K562 (cell line): ENCODE measurements at regions not wholly inside any gene's neighbourhood (a gene's known extent, or its start where the extent isn't known, plus 50 kb on each side); places are given as distances from the start of the nearest gene placed in this dataset.

ENCODE experiments used
- CBFB ChIP-seq: sonication (generic); formaldehyde crosslinking; IDR thresholded peaks from 2 replicates; pipeline ENCODE4 v1.4.0; 2020; ENCODE audit warnings: mild to moderate bottlenecking, missing genetic modification reagents
- CBX3 ChIP-seq, 2 experiments: IDR thresholded peaks; 1 replicate in 1 of 2; 2 replicates in 1 of 2; pipeline ENCODE4 v1.6.1; 2012; ENCODE audit warnings: inconsistent platforms in 2 of 2, low read length in 2 of 2, borderline replicate concordance in 1 of 2, control low read depth in 1 of 2
- CEBPG ChIP-seq, 3 experiments: fragments of 200-800 bp in 1 of 3; sonication (Bioruptor generic) in 1 of 3; sonication (generic) in 1 of 3; formaldehyde crosslinking in 1 of 3; IDR thresholded peaks in 2 of 3; conservative IDR thresholded peaks in 1 of 3; 2 replicates each; pipeline versions ENCODE4 v1.6.1 to v1.8.0; 2016 to 2022; ENCODE audit warnings: missing compliant biosample characterization in 2 of 3, missing genetic modification characterization in 2 of 3, mild to moderate bottlenecking in 1 of 3, missing genetic modification reagents in 1 of 3
- CHD1 ChIP-seq: fragments of 200-600 bp; sonication (generic); IDR thresholded peaks from one replicate; pipeline ENCODE4 v1.6.1; 2012; ENCODE audit warnings: mild to moderate bottlenecking, moderate library complexity, low read length, inconsistent platforms
- CTCFL ChIP-seq: IDR thresholded peaks from 2 replicates; pipeline ENCODE4 v1.6.1; 2011; ENCODE audit warnings: borderline replicate concordance, low read depth, mild to moderate bottlenecking, moderate library complexity, low read length; ENCODE audit not compliant: insufficient read depth, poor library complexity, severe bottlenecking
- DLX4 ChIP-seq: fragments of 250-450 bp; sonication (Bioruptor Pico); IDR thresholded peaks from 2 replicates; pipeline ENCODE4 v1.6.1; 2021; ENCODE audit warnings: mild to moderate bottlenecking
- DPF2 ChIP-seq: fragments of 450-650 bp; IDR thresholded peaks from 2 replicates; pipeline ENCODE4 v1.6.1; 2016
- HDAC3 ChIP-seq: fragments of 450-650 bp; IDR thresholded peaks from 2 replicates; pipeline ENCODE4 v1.6.1; 2018; ENCODE audit warnings: borderline replicate concordance, mild to moderate bottlenecking, moderate library complexity; ENCODE audit not compliant: partially characterized antibody
- JUND ChIP-seq, 2 experiments: IDR thresholded peaks; 2 replicates in 1 of 2; 3 replicates in 1 of 2; pipeline ENCODE4 v1.6.1; 2011; ENCODE audit warnings: borderline replicate concordance in 2 of 2, low read depth in 2 of 2, low read length in 2 of 2, improper control_type of control experiment in 1 of 2, missing biosample characterization in 1 of 2, missing genetic modification characterization in 1 of 2, missing genetic modification reagents in 1 of 2
- L3MBTL2 ChIP-seq: fragments of 450-650 bp; IDR thresholded peaks from 2 replicates; pipeline ENCODE4 v1.6.1; 2016; ENCODE audit warnings: mild to moderate bottlenecking, moderate library complexity
- MCM3 ChIP-seq: fragments of 450-650 bp; IDR thresholded peaks from 2 replicates; pipeline ENCODE4 v1.6.1; 2016
- NFYB ChIP-seq: IDR thresholded peaks from 2 replicates; pipeline ENCODE4 v1.6.1; 2011; ENCODE audit warnings: mild to moderate bottlenecking, moderate library complexity; ENCODE audit not compliant: insufficient read length; ENCODE audit errors: extremely low read depth
- PCBP1 ChIP-seq: fragments of 200-400 bp; formaldehyde crosslinking; IDR thresholded peaks from 2 replicates; pipeline ENCODE4 v1.6.1; 2018; ENCODE audit warnings: mild to moderate bottlenecking, low read depth, low read length; ENCODE audit not compliant: poor library complexity, severe bottlenecking
- PHF21A ChIP-seq: fragments of 450-650 bp; IDR thresholded peaks from 2 replicates; pipeline ENCODE4 v1.6.1; 2017; ENCODE audit warnings: low read depth, borderline replicate concordance
- RAD21 ChIP-seq, 2 experiments: fragments of 250-450 bp in 1 of 2; fragments of 450-650 bp in 1 of 2; sonication (Bioruptor Pico) in 1 of 2; formaldehyde crosslinking in 1 of 2; IDR thresholded peaks in 1 of 2; conservative IDR thresholded peaks in 1 of 2; 2 replicates each; pipeline versions ENCODE4 v1.4.0 to v1.8.0; 2020 to 2022; ENCODE audit warnings: mild to moderate bottlenecking in 2 of 2, moderate library complexity in 1 of 2
- SRSF9 ChIP-seq: fragments of 200-400 bp; formaldehyde crosslinking; IDR thresholded peaks from 2 replicates; pipeline ENCODE4 v1.6.1; 2017; ENCODE audit warnings: low read depth, low read length, borderline replicate concordance
- ZNF165 ChIP-seq: fragments of 250-450 bp; sonication (Bioruptor Pico); IDR thresholded peaks from 2 replicates; pipeline ENCODE4 v1.4.0; 2020; ENCODE audit warnings: borderline replicate concordance
- ZNF197 ChIP-seq: fragments of 200-800 bp; sonication (Bioruptor generic); IDR thresholded peaks from 2 replicates; pipeline ENCODE4 v1.6.1; 2016; ENCODE audit warnings: low read depth, missing genetic modification characterization, missing compliant biosample characterization
- ZNF263 ChIP-seq: sonication (generic); formaldehyde crosslinking; IDR thresholded peaks from 2 replicates; pipeline ENCODE4 v1.8.0; 2022; ENCODE audit warnings: mild to moderate bottlenecking, missing genetic modification reagents, borderline replicate concordance
- ZNF717 ChIP-seq: fragments of 250-450 bp; sonication (Bioruptor Pico); IDR thresholded peaks from 2 replicates; pipeline ENCODE4 v1.5.0; 2021
- ZNF740 ChIP-seq, 3 experiments: fragments of 200-800 bp in 1 of 3; sonication (Bioruptor generic) in 1 of 3; sonication (generic) in 1 of 3; formaldehyde crosslinking in 1 of 3; IDR thresholded peaks; 2 replicates each; pipeline versions ENCODE4 v1.6.1 to v1.8.0; 2016 to 2022; ENCODE audit warnings: mild to moderate bottlenecking in 2 of 3, missing compliant biosample characterization in 2 of 3, missing genetic modification characterization in 2 of 3, missing genetic modification reagents in 1 of 3
- ZSCAN29 ChIP-seq: fragments of 450-650 bp; IDR thresholded peaks from 2 replicates; pipeline ENCODE4 v1.6.1; 2017

DNA sequence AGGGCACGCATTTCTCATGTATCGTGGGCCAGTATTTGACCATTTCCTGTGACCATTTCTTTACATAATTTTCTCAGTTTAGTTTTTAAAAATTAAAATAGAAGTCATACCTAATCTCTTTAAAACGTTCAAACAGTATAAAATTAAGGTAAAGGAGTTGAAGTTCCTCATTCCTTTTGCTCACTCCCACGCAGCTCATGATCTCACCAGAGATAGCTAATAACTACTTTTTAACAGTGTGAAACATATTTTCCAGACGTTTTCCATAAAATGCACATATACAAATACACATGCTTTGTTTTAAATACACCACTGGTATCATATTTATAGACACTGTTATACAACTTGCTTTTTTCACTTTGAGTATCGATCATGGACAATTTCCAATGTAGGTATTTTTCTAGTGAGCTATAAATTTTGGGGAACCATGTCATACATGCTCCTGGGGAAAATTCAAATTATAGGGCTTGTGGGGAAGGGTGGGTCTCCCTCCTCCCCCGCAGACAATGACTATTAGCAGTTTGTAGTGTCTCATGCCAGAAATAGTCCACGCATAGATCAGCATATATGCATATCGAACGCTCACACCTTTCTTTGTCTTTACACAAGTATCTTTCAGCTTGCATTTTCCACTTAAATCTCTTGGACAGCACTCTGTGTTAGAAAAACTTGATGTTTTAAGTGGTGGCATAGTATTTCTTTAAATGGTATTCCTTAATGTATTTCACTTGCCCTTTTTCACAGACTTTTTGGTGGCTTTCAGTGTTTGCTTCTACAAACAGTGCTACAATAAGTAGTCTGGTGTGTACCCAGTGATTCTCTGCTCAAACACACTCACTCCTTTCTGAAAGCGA lies 145.5 kb upstream of the ZNF217 start (continued):
- TF ChIP-seq CTCFL (no peak), CHD1 (no peak), PCBP1 (no peak), ZNF165 (CRISPR knock-in tag) (no peak), HDAC3 (no peak), NFYB (no peak), PHF21A (no peak), MCM3 (no peak), JUND (IDR thresholded peaks at IDR 0.05; ENCODE audit: borderline replicate concordance, low read depth, low read length) (peak; percentile 30; the same call in 1 of the 2 replicates), JUND (tag; IDR thresholded peaks at IDR 0.05; ENCODE audit: borderline replicate concordance, low read depth, low read length) (peak; percentile 66; the same call in 2 of the 3 replicates), ZNF717 (CRISPR knock-in tag) (no peak), SRSF9 (no peak), CBFB (CRISPR knock-in tag) (no peak), RAD21 (CRISPR knock-in tag; conservative IDR thresholded peaks at IDR 0.05 in 1 of 2, IDR thresholded peaks at IDR 0.05 in 1 of 2) (no peak), CBX3 (IDR thresholded peaks at IDR 0.05; ENCODE audit: borderline replicate concordance in 1 of 2, low read length in 2 of 2) (0 out of 3 replicates have a peak, but pooled peaks of 1 of the 2 experiments have one; percentile 10), ZNF740 (CRISPR knock-in tag; IDR thresholded peaks at IDR 0.05) (no peak), ZNF740 (tag; IDR thresholded peaks at IDR 0.05) (no peak), L3MBTL2 (no peak), ZSCAN29 (no peak), ZNF197 (CRISPR knock-in tag) (0 out of 2 replicates have a peak, but pooled peaks have one; percentile 45), DPF2 (peak; percentile 65), ZNF263 (CRISPR knock-in tag) (no peak), CEBPG (CRISPR knock-in tag; IDR thresholded peaks at IDR 0.05) (no peak), CEBPG (tag; conservative IDR thresholded peaks at IDR 0.05 in 1 of 2, IDR thresholded peaks at IDR 0.05 in 1 of 2) (no peak), DLX4 (no peak)
